C4-2B (cell line): ENCODE measurements at regions not wholly inside any gene's neighbourhood (a gene's known extent, or its start where the extent isn't known, plus 50 kb on each side); places are given as distances from the start of the nearest gene placed in this dataset.

Experiments
- CTCF ChIP-seq: fragments of 450-650 bp; conservative IDR thresholded peaks from 2 replicates; pipeline ENCODE4 v1.5.1; 2017; ENCODE audit warnings: mild to moderate bottlenecking
- ZFX ChIP-seq: fragments of 450-650 bp; IDR thresholded peaks from 2 replicates; pipeline ENCODE4 v1.6.1; 2017

GRCh38 chr6:156060013-156060412 lies 604.4 kb upstream of the NOX3 start:
- no peak for TF ChIP-seq CTCF
- TF ChIP-seq ZFX = no peak
